RPMI7951 (cell line): ENCODE measurements at regions not wholly inside any gene's neighbourhood (a gene's known extent, or its start where the extent isn't known, plus 50 kb on each side); places are given as distances from the start of the nearest gene placed in this dataset.

Source experiments
- DNase-seq: peaks from one replicate; pipeline ENCODE4 v3.0.0-alpha.2; 2012; ENCODE audit warnings: low read depth

GRCh38 chr2:171225302-171225980, 64.7 kb upstream of the TLK1 start:
- peak; percentile 93 for DNase-seq

GRCh38 chr2:171217330-171217729, 56.6 kb upstream of the TLK1 start:
- DNase-seq, result no peak

- no peak for DNase-seq
Measured at GRCh38 chr2:171216631-171217030, 55.9 kb upstream of the TLK1 start.

- DNase-seq, result no peak
Measured at GRCh38 chr2:171214093-171214492, 53.4 kb upstream of the TLK1 start.

GRCh38 chr2:171210864-171211431, 50.3 kb upstream of the TLK1 start:
- peak; percentile 17 for DNase-seq
